ENCODE measurements at regions not wholly inside any gene's neighbourhood (a gene's known extent, or its start where the extent isn't known, plus 50 kb on each side); places are given as distances from the start of the nearest gene placed in this dataset.

- TF ChIP-seq TAF1 (IDR thresholded peaks at IDR 0.05; ENCODE audit: low read depth) (no peak), ZBTB7A (IDR thresholded peaks at IDR 0.05; ENCODE audit: low read depth) (no peak)
Observed at GRCh38 chr10:61097026-61097425, 153.0 kb upstream of the RHOBTB1 start.

DNA sequence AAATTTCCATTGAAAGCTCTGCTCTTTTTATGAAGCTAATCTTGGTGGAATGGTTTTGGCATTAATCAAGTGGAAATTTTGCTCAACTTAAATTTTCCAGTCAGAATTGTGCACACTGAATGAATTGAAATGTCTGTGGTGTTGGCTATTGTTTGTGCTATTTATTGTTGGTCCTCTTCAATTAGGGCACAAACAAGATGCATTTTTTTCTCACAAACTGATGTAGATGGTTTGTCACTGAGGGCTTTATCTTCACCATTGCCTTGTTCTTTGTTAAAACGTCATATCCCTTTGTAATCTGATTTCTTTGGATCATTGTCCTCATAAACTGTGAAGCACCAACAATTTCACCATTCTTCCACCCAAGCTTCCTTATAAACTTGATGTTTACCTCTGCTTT lies 152.1 kb upstream of the RHOBTB1 start:
- TF ChIP-seq, protein P1, sequence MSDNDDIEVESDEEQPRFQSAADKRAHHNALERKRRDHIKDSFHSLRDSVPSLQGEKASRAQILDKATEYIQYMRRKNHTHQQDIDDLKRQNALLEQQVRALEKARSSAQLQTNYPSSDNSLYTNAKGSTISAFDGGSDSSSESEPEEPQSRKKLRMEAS (IDR thresholded peaks at IDR 0.05) = no peak
- TF ChIP-seq CEBPB (IDR thresholded peaks at IDR 0.05) = no peak
- no peak for TF ChIP-seq EGR1 (IDR thresholded peaks at IDR 0.05)

- TF ChIP-seq TEAD4 (IDR thresholded peaks at IDR 0.05) = no peak
- no peak for TF ChIP-seq ZBTB7A (IDR thresholded peaks at IDR 0.05; ENCODE audit: low read depth)
- TF ChIP-seq TAF1 (IDR thresholded peaks at IDR 0.05; ENCODE audit: low read depth) = no peak
- no peak for TF ChIP-seq NFIC (IDR thresholded peaks at IDR 0.05)
- TF ChIP-seq CEBPB (IDR thresholded peaks at IDR 0.05) = no peak
- TF ChIP-seq EP300 (IDR thresholded peaks at IDR 0.05; ENCODE audit: borderline replicate concordance) = no peak
- no peak for TF ChIP-seq EGR1 (IDR thresholded peaks at IDR 0.05)
- TF ChIP-seq, protein P1 (IDR thresholded peaks at IDR 0.05) = no peak
- no peak for TF ChIP-seq CREB1 (IDR thresholded peaks at IDR 0.05; ENCODE audit: low read depth)
- TF ChIP-seq YY1 (IDR thresholded peaks at IDR 0.05; ENCODE audit: low read depth) = no peak
- TF ChIP-seq FOXM1 (IDR thresholded peaks at IDR 0.05; ENCODE audit: borderline replicate concordance, low read depth) = no peak
Observed at GRCh38 chr10:61091531-61091930, 147.5 kb upstream of the RHOBTB1 start.

GRCh38 chr10:61089251-61089650 lies 145.3 kb upstream of the RHOBTB1 start:
- TF ChIP-seq, protein P1 (IDR thresholded peaks at IDR 0.05) = no peak
- TF ChIP-seq REST (IDR thresholded peaks at IDR 0.05; ENCODE audit: low read depth) (no peak), CEBPB (IDR thresholded peaks at IDR 0.05) (no peak), EGR1 (IDR thresholded peaks at IDR 0.05) (no peak), CREB1 (IDR thresholded peaks at IDR 0.05; ENCODE audit: low read depth) (no peak), FOXM1 (IDR thresholded peaks at IDR 0.05; ENCODE audit: borderline replicate concordance, low read depth) (no peak), TCF12 (IDR thresholded peaks at IDR 0.05; ENCODE audit: low read depth) (no peak), TEAD4 (IDR thresholded peaks at IDR 0.05) (no peak), YY1 (IDR thresholded peaks at IDR 0.05; ENCODE audit: low read depth) (no peak), NFIC (IDR thresholded peaks at IDR 0.05) (no peak), RAD21 (IDR thresholded peaks at IDR 0.05; ENCODE audit: low read depth) (no peak), USF1 (IDR thresholded peaks at IDR 0.05) (no peak), ZBTB7A (IDR thresholded peaks at IDR 0.05; ENCODE audit: low read depth) (no peak), TAF1 (IDR thresholded peaks at IDR 0.05; ENCODE audit: low read depth) (no peak), EP300 (IDR thresholded peaks at IDR 0.05; ENCODE audit: borderline replicate concordance) (no peak)

DNA sequence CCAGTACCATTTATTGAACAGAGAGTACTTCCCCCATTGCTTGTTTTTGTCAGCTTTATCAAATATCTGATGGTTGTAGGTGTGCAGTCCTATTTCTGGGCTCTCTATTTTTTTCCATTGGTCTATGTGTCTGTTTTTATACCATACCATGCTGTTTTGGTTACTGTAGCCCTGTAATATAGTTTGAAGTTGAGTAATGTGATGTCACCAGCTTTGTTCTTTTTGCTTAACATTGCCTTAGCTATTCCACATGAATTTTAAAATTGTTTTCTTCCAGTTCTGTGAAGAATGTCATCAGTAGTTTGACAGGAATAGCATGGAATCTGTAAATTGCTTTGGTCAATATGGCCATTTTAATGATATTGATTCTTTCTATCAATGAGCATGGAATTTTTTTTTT lies 140.5 kb upstream of the RHOBTB1 start:
- TF ChIP-seq NFIC (IDR thresholded peaks at IDR 0.05) (no peak), YY1 (IDR thresholded peaks at IDR 0.05; ENCODE audit: low read depth) (no peak), EGR1 (IDR thresholded peaks at IDR 0.05) (no peak)
- TF ChIP-seq, protein P1 (IDR thresholded peaks at IDR 0.05) = no peak

- TF ChIP-seq ZBTB7A (IDR thresholded peaks at IDR 0.05; ENCODE audit: low read depth) (no peak), REST (IDR thresholded peaks at IDR 0.05; ENCODE audit: low read depth) (no peak), TCF12 (IDR thresholded peaks at IDR 0.05; ENCODE audit: low read depth) (no peak), TEAD4 (IDR thresholded peaks at IDR 0.05) (no peak), CREB1 (IDR thresholded peaks at IDR 0.05; ENCODE audit: low read depth) (no peak), YY1 (IDR thresholded peaks at IDR 0.05; ENCODE audit: low read depth) (no peak), EP300 (IDR thresholded peaks at IDR 0.05; ENCODE audit: borderline replicate concordance) (no peak), USF1 (IDR thresholded peaks at IDR 0.05) (no peak), NFIC (IDR thresholded peaks at IDR 0.05) (no peak), FOXM1 (IDR thresholded peaks at IDR 0.05; ENCODE audit: borderline replicate concordance, low read depth) (no peak), RAD21 (IDR thresholded peaks at IDR 0.05; ENCODE audit: low read depth) (no peak), CEBPB (IDR thresholded peaks at IDR 0.05) (no peak), EGR1 (IDR thresholded peaks at IDR 0.05) (no peak), TAF1 (IDR thresholded peaks at IDR 0.05; ENCODE audit: low read depth) (no peak)
- TF ChIP-seq, protein P1 (IDR thresholded peaks at IDR 0.05) = no peak
Observed at GRCh38 chr10:61081301-61081700, 137.3 kb upstream of the RHOBTB1 start.
